HFF-Myc (cell line): ENCODE measurements at regions not wholly inside any gene's neighbourhood (a gene's known extent, or its start where the extent isn't known, plus 50 kb on each side); places are given as distances from the start of the nearest gene placed in this dataset.
"Not testable (repeated sequence)": the region's sequence is repeated elsewhere in the genome, so short reads cannot be mapped to it uniquely, and the experiment has no call there.

Source experiments
- DNase-seq: peaks from one replicate; pipeline ENCODE4 v3.0.0-alpha.2; 2011; ENCODE audit warnings: low read depth; ENCODE audit errors: extremely low read depth
- H3K4me3 ChIP-seq: replicated peaks from 2 replicates; pipeline ENCODE4 v1.5.1; 2011; ENCODE audit warnings: low read depth, mild to moderate bottlenecking, control low read depth, low read length
- TF ChIP-seq, protein P1 (sequence below): IDR thresholded peaks from 2 replicates; pipeline ENCODE4 v1.5.1; 2012; ENCODE audit warnings: mild to moderate bottlenecking, low read depth, low read length, control low read depth; ENCODE audit errors: missing control alignments

- no peak overlapping the region for H3K4me3 ChIP-seq
- TF ChIP-seq, protein P1, sequence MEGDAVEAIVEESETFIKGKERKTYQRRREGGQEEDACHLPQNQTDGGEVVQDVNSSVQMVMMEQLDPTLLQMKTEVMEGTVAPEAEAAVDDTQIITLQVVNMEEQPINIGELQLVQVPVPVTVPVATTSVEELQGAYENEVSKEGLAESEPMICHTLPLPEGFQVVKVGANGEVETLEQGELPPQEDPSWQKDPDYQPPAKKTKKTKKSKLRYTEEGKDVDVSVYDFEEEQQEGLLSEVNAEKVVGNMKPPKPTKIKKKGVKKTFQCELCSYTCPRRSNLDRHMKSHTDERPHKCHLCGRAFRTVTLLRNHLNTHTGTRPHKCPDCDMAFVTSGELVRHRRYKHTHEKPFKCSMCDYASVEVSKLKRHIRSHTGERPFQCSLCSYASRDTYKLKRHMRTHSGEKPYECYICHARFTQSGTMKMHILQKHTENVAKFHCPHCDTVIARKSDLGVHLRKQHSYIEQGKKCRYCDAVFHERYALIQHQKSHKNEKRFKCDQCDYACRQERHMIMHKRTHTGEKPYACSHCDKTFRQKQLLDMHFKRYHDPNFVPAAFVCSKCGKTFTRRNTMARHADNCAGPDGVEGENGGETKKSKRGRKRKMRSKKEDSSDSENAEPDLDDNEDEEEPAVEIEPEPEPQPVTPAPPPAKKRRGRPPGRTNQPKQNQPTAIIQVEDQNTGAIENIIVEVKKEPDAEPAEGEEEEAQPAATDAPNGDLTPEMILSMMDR, result no peak
- no peak for DNase-seq
These were observed 228.9 kb downstream of the ADCYAP1 start for GRCh38 chr18:1133541-1133940.

DNA sequence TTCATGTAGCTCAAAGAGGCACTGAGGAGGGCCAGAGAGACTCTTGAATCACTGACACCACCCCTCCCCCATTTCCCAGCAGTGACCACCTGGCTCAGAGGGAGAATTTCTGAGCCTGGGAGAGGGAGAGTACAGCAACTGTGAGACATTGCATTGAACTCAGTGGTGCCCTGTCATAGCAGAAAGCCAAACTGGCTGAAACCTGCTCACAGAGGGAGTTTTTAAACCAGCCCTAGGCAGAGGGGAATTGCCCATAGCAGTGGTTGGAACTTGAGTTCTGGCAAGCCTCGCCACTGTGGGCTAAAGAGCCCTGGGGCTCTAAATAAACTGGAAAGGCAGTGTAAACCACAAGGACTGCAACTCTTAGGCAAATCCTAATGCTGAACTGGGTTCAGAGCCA, 243.1 kb downstream of the ADCYAP1 start:
- DNase-seq, result no peak
- H3K4me3 ChIP-seq, result no peak overlapping the region
- TF ChIP-seq, protein P1, result no peak

GRCh38 chr18:1149709-1150108, 245.0 kb downstream of the ADCYAP1 start:
- no peak overlapping the region for H3K4me3 ChIP-seq
- DNase-seq, result no peak
- TF ChIP-seq, protein P1, result no peak

GRCh38 chr18:1150344-1150743, 245.7 kb downstream of the ADCYAP1 start:
- no peak for DNase-seq
- H3K4me3 ChIP-seq, result no peak overlapping the region
- TF ChIP-seq, protein P1, result no peak

- not testable (repeated sequence) for H3K4me3 ChIP-seq, DNase-seq
These were observed 248.3 kb downstream of the ADCYAP1 start for GRCh38 chr18:1152958-1153357.

GRCh38 chr18:1173593-1173992, 268.9 kb downstream of the ADCYAP1 start:
- TF ChIP-seq, protein P1, result no peak
- DNase-seq, result no peak
- no peak overlapping the region for H3K4me3 ChIP-seq

DNA sequence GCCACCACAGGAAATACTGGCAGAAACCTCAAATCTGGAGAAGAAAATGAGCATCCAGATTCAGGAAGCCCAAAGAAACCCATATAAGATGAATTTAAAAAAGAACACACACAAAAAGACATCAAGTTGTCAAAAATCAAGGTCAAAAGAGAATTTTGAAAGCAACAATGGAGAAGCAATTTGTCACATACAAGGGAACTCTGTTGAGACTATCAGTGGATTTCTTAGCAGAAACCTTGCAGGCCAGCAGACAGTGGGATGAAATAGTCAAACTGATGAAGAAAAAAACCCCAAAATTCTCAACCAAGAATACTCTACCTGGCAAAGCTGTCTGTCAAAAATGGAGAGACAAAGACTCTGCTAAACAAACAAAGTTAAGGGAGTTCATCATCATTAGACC, 272.6 kb downstream of the ADCYAP1 start:
- TF ChIP-seq, protein P1, result no peak
- DNase-seq, result no peak

DNA sequence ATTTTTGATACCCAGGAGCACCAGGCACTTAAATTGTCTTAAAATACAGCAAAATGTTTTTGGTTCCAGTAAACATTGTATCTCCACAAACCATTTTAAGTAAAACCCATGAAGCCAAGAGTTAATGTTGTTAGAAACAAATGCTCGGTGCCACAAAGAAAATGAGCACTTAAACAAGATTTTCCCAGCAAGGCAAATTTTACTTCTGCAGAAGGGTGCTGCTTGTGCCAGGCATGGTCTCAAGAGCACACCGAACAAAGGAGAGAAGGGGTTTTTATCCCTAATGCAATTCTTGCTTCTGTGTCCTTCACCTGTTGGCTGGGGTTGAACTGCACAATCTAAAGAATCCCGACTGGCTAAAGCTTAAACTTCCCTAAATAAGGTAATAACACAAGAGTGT, 286.7 kb downstream of the ADCYAP1 start:
- no peak overlapping the region for H3K4me3 ChIP-seq
- TF ChIP-seq, protein P1, result no peak
- no peak for DNase-seq

More for the DNA sequence above, 272.6 kb downstream of the ADCYAP1 start:
- H3K4me3 ChIP-seq, result no peak overlapping the region
